Astrocyte of the spinal cord (primary cell): ENCODE measurements at regions not wholly inside any gene's neighbourhood (a gene's known extent, or its start where the extent isn't known, plus 50 kb on each side); places are given as distances from the start of the nearest gene placed in this dataset.

Experiments used
- DNase-seq: peaks from one replicate; pipeline ENCODE4 v3.0.0; 2011; ENCODE audit warnings: low read depth, low spot score
- H3K4me3 ChIP-seq: 2 replicates; pipeline ENCODE4 v1.5.1; 2011; ENCODE audit warnings: low read depth, mild to moderate bottlenecking, low read length, moderate library complexity
- in situ Hi-C: cut with HindIII; loops from 2 replicates; pipeline ENCODE4 v1.10.0; 2017; ENCODE audit warnings: low sequenced_read_pairs
- TF ChIP-seq, protein P1 (sequence below): IDR thresholded peaks from 2 replicates; pipeline ENCODE4 v1.5.1; 2012; ENCODE audit warnings: low read depth, mild to moderate bottlenecking, low read length, inconsistent platforms

- DNase-seq, result no peak
- TF ChIP-seq, protein P1, sequence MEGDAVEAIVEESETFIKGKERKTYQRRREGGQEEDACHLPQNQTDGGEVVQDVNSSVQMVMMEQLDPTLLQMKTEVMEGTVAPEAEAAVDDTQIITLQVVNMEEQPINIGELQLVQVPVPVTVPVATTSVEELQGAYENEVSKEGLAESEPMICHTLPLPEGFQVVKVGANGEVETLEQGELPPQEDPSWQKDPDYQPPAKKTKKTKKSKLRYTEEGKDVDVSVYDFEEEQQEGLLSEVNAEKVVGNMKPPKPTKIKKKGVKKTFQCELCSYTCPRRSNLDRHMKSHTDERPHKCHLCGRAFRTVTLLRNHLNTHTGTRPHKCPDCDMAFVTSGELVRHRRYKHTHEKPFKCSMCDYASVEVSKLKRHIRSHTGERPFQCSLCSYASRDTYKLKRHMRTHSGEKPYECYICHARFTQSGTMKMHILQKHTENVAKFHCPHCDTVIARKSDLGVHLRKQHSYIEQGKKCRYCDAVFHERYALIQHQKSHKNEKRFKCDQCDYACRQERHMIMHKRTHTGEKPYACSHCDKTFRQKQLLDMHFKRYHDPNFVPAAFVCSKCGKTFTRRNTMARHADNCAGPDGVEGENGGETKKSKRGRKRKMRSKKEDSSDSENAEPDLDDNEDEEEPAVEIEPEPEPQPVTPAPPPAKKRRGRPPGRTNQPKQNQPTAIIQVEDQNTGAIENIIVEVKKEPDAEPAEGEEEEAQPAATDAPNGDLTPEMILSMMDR, result no peak
- in situ Hi-C loops, result no loop called here
Measured at GRCh38 chr5:147046281-147046680, 167.7 kb upstream of the PPP2R2B start.

DNA sequence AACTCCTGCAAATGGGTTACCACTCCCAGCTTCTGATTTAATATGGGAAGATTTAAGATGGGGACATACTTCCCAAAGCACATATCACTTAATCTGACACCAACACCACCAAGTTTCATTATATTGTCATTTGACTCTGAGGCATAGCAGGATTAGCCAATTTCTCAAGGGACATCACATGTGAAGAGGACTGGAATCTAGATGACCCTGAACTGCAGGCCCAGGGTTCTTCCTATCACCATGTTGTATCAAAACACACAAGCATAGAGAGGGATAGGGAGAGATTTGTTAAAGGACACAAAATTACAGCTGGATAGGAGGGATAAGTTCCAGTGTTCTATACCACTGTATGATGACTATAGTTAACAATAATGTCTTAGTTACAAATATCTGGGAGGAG, 168.3 kb upstream of the PPP2R2B start:
- TF ChIP-seq, protein P1, result no peak
- in situ Hi-C loops, result no loop called here

More at GRCh38 chr5:147046281-147046680, 167.7 kb upstream of the PPP2R2B start:
- no peak overlapping the region for H3K4me3 ChIP-seq

DNA sequence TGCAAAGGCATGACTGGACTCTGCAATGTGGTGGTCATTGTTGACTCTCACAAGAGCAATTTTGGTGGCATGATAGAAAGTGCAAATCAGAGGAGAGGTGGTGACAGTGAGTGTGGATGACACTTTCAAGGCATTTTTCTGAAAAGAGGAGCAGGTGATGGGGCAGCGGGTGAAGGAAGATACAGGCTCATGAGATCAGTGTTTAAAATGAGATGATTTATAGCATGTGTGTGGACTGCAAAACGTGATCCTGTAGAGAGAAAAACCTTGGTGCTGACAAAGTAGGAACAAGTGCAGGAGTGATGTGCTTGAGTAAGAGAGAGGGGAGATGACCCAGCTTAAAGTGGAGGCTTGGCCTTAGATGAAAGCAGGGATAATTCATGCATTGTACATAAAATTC, 171.2 kb upstream of the PPP2R2B start:
- DNase-seq, result no peak
- no peak overlapping the region for H3K4me3 ChIP-seq
- in situ Hi-C loops, result no loop called here
- TF ChIP-seq, protein P1, result no peak

More for the DNA sequence above, 168.3 kb upstream of the PPP2R2B start:
- no peak for DNase-seq
- no peak overlapping the region for H3K4me3 ChIP-seq

DNA sequence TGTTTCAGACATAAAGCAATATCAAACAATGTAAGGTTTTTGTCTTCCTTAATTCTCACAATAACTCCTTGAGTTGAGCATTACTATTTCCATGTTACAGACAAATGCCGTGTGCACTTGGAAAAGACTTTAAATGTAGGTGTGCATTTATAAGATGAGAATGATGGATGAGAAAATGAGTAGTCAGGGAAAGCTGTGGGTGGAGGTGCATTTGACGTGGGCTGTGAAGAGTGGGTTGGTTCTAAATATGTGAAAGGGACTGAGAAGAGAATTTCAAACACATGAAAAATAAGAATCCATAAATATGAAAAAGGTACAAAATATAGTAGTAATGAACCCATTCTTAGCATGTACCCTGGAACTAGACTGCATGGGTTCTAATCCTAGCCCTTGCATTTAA, 171.6 kb upstream of the PPP2R2B start:
- no peak for DNase-seq
- TF ChIP-seq, protein P1, result no peak
- in situ Hi-C loops, result no loop called here
- H3K4me3 ChIP-seq, result no peak overlapping the region

GRCh38 chr5:147051193-147051592, 172.6 kb upstream of the PPP2R2B start:
- no peak overlapping the region for H3K4me3 ChIP-seq
- TF ChIP-seq, protein P1, result no peak
- peak; percentile 45 for DNase-seq
- in situ Hi-C loops, result no loop called here

GRCh38 chr5:147052519-147052918, 174.0 kb upstream of the PPP2R2B start:
- H3K4me3 ChIP-seq, result no peak overlapping the region
- no peak for DNase-seq
- TF ChIP-seq, protein P1, result no peak
- in situ Hi-C loops, result no loop called here
